ENCODE measurements at regions not wholly inside any gene's neighbourhood (a gene's known extent, or its start where the extent isn't known, plus 50 kb on each side); places are given as distances from the start of the nearest gene placed in this dataset.

DNA sequence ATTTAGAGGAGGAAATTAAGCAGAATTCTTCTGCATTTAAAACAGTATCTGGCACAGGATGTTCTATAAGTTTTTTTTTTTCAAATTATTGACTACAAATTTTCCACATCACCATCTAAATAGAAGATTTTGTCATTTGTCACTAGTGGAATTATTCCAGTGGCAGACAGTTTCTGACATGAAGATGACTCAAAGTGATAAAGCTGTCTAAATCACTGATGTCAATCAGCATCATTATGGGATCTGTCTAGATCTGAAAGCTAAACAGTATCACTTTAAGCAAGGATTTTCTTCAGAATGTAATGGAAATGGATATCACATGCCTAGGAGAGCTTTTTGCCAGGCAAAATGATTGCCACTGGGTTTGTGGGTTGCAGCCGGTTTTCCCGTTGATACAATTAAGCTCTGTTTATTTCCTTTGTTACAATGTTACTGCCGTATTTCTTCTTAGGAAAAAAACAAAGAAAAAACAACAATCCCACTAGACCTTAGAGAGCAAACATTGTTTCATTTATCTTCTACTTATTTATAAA, 1657.0 kb upstream of the PRR20A start:
- TF ChIP-seq, protein P1, sequence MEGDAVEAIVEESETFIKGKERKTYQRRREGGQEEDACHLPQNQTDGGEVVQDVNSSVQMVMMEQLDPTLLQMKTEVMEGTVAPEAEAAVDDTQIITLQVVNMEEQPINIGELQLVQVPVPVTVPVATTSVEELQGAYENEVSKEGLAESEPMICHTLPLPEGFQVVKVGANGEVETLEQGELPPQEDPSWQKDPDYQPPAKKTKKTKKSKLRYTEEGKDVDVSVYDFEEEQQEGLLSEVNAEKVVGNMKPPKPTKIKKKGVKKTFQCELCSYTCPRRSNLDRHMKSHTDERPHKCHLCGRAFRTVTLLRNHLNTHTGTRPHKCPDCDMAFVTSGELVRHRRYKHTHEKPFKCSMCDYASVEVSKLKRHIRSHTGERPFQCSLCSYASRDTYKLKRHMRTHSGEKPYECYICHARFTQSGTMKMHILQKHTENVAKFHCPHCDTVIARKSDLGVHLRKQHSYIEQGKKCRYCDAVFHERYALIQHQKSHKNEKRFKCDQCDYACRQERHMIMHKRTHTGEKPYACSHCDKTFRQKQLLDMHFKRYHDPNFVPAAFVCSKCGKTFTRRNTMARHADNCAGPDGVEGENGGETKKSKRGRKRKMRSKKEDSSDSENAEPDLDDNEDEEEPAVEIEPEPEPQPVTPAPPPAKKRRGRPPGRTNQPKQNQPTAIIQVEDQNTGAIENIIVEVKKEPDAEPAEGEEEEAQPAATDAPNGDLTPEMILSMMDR (IDR thresholded peaks at IDR 0.05), result no peak
- TF ChIP-seq POLR2AphosphoS5 (IDR thresholded peaks at IDR 0.05) (no peak), POLR2A (IDR thresholded peaks at IDR 0.05; ENCODE audit: low read depth) (no peak), EP300 (IDR thresholded peaks at IDR 0.05) (no peak)

Measured in esophagus muscularis mucosa (tissue), 4 donors.